ENCODE measurements at regions not wholly inside any gene's neighbourhood (a gene's known extent, or its start where the extent isn't known, plus 50 kb on each side); places are given as distances from the start of the nearest gene placed in this dataset.

- no peak overlapping the region for H3K4me3 ChIP-seq
- no peaks in the 10 kb centered on the region for H3K27me3 ChIP-seq (replicated peaks; ENCODE audit: insufficient read depth)
- TF ChIP-seq CTCF (IDR thresholded peaks at IDR 0.05): no peak
- no peaks in the 10 kb centered on the region for H3K9me3 ChIP-seq
- no peak overlapping the region for H3K27ac ChIP-seq
- H3K4me1 ChIP-seq (ENCODE audit: control insufficient read depth in 1 of 2, low read depth in 2 of 2): no peaks in the 10 kb centered on the region
- no peak for ATAC-seq (ENCODE audit: insufficient number of reproducible peaks, low FRiP score, low read depth)
- H3K36me3 ChIP-seq: no peaks in the 10 kb centered on the region
- DNase-seq (ENCODE audit: low spot score): no peak
These were observed 568.3 kb upstream of the ADAMTS5 start for GRCh38 chr21:27535188-27535587.

- no peak for TF ChIP-seq CTCF (IDR thresholded peaks at IDR 0.05)
These were observed 567.3 kb upstream of the ADAMTS5 start for GRCh38 chr21:27534206-27534605.

GRCh38 chr21:27532076-27532475, 565.2 kb upstream of the ADAMTS5 start:
- no peaks in the 10 kb centered on the region for H3K27me3 ChIP-seq (replicated peaks; ENCODE audit: insufficient read depth)
- no peak for DNase-seq (ENCODE audit: low spot score)
- H3K4me1 ChIP-seq (ENCODE audit: control insufficient read depth in 1 of 2, low read depth in 2 of 2): no peaks in the 10 kb centered on the region
- TF ChIP-seq CTCF (IDR thresholded peaks at IDR 0.05): no peak
- H3K9me3 ChIP-seq: no peaks in the 10 kb centered on the region
- no peak overlapping the region for H3K4me3 ChIP-seq
- H3K27ac ChIP-seq: no peak overlapping the region
- H3K36me3 ChIP-seq: no peaks in the 10 kb centered on the region
- no peak for ATAC-seq (ENCODE audit: insufficient number of reproducible peaks, low FRiP score, low read depth)

More at GRCh38 chr21:27534206-27534605, 567.3 kb upstream of the ADAMTS5 start:
- DNase-seq (ENCODE audit: low spot score): no peak
- no peaks in the 10 kb centered on the region for H3K9me3 ChIP-seq
- no peaks in the 10 kb centered on the region for H3K36me3 ChIP-seq
- ATAC-seq (ENCODE audit: insufficient number of reproducible peaks, low FRiP score, low read depth): no peak
- no peaks in the 10 kb centered on the region for H3K27me3 ChIP-seq (replicated peaks; ENCODE audit: insufficient read depth)
- H3K4me1 ChIP-seq (ENCODE audit: control insufficient read depth in 1 of 2, low read depth in 2 of 2): no peaks in the 10 kb centered on the region
- no peak overlapping the region for H3K4me3 ChIP-seq
- H3K27ac ChIP-seq: no peak overlapping the region

GRCh38 chr21:27528697-27529096, 561.8 kb upstream of the ADAMTS5 start:
- H3K27ac ChIP-seq: no peak overlapping the region

GRCh38 chr21:27526451-27526850, 559.6 kb upstream of the ADAMTS5 start:
- H3K4me3 ChIP-seq: no peak overlapping the region
- H3K27ac ChIP-seq: no peak overlapping the region
- no peak for DNase-seq (ENCODE audit: low spot score)
- H3K36me3 ChIP-seq: no peaks in the 10 kb centered on the region
- no peaks in the 10 kb centered on the region for H3K27me3 ChIP-seq (replicated peaks; ENCODE audit: insufficient read depth)
- ATAC-seq (ENCODE audit: insufficient number of reproducible peaks, low FRiP score, low read depth): no peak
- no peaks in the 10 kb centered on the region for H3K4me1 ChIP-seq (ENCODE audit: control insufficient read depth in 1 of 2, low read depth in 2 of 2)
- H3K9me3 ChIP-seq: no peaks in the 10 kb centered on the region
- no peak for TF ChIP-seq CTCF (IDR thresholded peaks at IDR 0.05)

More at GRCh38 chr21:27528697-27529096, 561.8 kb upstream of the ADAMTS5 start:
- no peak overlapping the region for H3K4me3 ChIP-seq
- DNase-seq (ENCODE audit: low spot score) (no peak), ATAC-seq (ENCODE audit: insufficient number of reproducible peaks, low FRiP score, low read depth) (no peak)
- TF ChIP-seq CTCF (IDR thresholded peaks at IDR 0.05): no peak
- H3K4me1 ChIP-seq (ENCODE audit: control insufficient read depth in 1 of 2, low read depth in 2 of 2): no peaks in the 10 kb centered on the region
- H3K9me3 ChIP-seq: no peaks in the 10 kb centered on the region
- H3K36me3 ChIP-seq: no peaks in the 10 kb centered on the region
- H3K27me3 ChIP-seq (replicated peaks; ENCODE audit: insufficient read depth): no peaks in the 10 kb centered on the region

Measured in thoracic aorta (tissue), 2 donors.